ENCODE measurements at regions not wholly inside any gene's neighbourhood (a gene's known extent, or its start where the extent isn't known, plus 50 kb on each side); places are given as distances from the start of the nearest gene placed in this dataset.

GRCh38 chr6:66655420-66655819, 948.4 kb upstream of the EYS start:
- no peaks in the 10 kb centered on the region for H3K4me1 Mint-ChIP-seq
- H3K27ac Mint-ChIP-seq, result no peak overlapping the region
- WGBS (ENCODE audit: insufficient coverage), result 93% methylated on average over 13 of the region's 13 CpGs
- H3K36me3 ChIP-seq (ENCODE audit: control insufficient read depth, insufficient read depth, low read length), result no peaks in the 10 kb centered on the region
- DNase-seq, result no peak
- H3K4me3 Mint-ChIP-seq, result no peak overlapping the region
- intact Hi-C loops (cut with micrococcal nuclease), result no loop called here
- no peaks in the 10 kb centered on the region for H3K27me3 Mint-ChIP-seq (ENCODE audit: low read depth in 2 of 2)
- no peaks in the 10 kb centered on the region for H3K4me1 ChIP-seq (ENCODE audit: control insufficient read depth, insufficient read depth, low read length)
- peaks cover 14% of the 10 kb centered on the region for H3K36me3 Mint-ChIP-seq
- H3K27me3 ChIP-seq (ENCODE audit: control insufficient read depth, insufficient read depth, low read length), result no peaks in the 10 kb centered on the region
- no peak for ATAC-seq
- peaks cover 6 to 7% of the 10 kb centered on the region in 2 donors for H3K9me3 Mint-ChIP-seq
- no peak overlapping the region for H3K4me3 ChIP-seq (ENCODE audit: low read length)
- H3K9me3 ChIP-seq (ENCODE audit: control insufficient read depth, insufficient read depth, low read length), result peaks cover 9% of the 10 kb centered on the region
- no peak overlapping the region for H3K27ac ChIP-seq (ENCODE audit: low read length)
- no peak for TF ChIP-seq CTCF (IDR thresholded peaks at IDR 0.05)

- H3K27me3 Mint-ChIP-seq (ENCODE audit: low read depth in 2 of 2), result no peaks in the 10 kb centered on the region
- H3K9me3 Mint-ChIP-seq, result peaks cover 12 to 25% of the 10 kb centered on the region in 2 donors
- WGBS (ENCODE audit: insufficient coverage), result no CpG with 5 or more reads among the region's 3 CpGs
- no peak for ATAC-seq
- Histone ChIP-seq H3K4me3 (ENCODE audit: low read length) (no peak overlapping the region), H3K9me3 (ENCODE audit: control insufficient read depth, insufficient read depth, low read length) (no peaks in the 10 kb centered on the region), H3K36me3 (ENCODE audit: control insufficient read depth, insufficient read depth, low read length) (no peaks in the 10 kb centered on the region), H3K27ac (ENCODE audit: low read length) (no peak overlapping the region), H3K27me3 (ENCODE audit: control insufficient read depth, insufficient read depth, low read length) (no peaks in the 10 kb centered on the region), H3K4me1 (ENCODE audit: control insufficient read depth, insufficient read depth, low read length) (no peaks in the 10 kb centered on the region)
- H3K27ac Mint-ChIP-seq, result no peak overlapping the region
- no peaks in the 10 kb centered on the region for H3K4me1 Mint-ChIP-seq
- H3K36me3 Mint-ChIP-seq, result no peaks in the 10 kb centered on the region
- no peak overlapping the region for H3K4me3 Mint-ChIP-seq
- DNase-seq, result no peak
- TF ChIP-seq CTCF (IDR thresholded peaks at IDR 0.05), result no peak
- intact Hi-C loops (cut with micrococcal nuclease), result no loop called here
Measured at GRCh38 chr6:66638518-66638917, 931.5 kb upstream of the EYS start.

DNA sequence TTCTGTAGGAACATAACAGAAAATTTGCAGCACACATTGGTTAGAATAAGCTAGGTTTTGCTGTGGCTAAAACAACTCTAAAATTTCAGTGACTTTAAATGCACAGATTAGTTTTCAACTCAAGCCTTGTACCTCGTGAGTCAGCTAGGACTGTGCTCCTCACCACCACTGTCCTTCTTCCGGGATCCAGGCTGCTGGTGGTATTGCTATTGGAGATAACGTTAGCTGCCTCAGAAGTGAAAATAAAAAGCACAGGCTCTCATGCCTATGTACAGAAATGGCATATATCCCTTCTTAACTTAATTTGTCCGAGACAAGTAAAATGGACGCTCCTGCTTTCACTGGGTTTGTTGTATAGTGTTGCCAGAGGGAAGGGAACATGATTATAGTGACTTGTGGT, 931.1 kb upstream of the EYS start:
- no peaks in the 10 kb centered on the region for H3K27me3 Mint-ChIP-seq (ENCODE audit: low read depth in 2 of 2)
- H3K27ac ChIP-seq (ENCODE audit: low read length), result no peak overlapping the region
- TF ChIP-seq CTCF (IDR thresholded peaks at IDR 0.05), result no peak
- no peak overlapping the region for H3K4me3 Mint-ChIP-seq
- no peaks in the 10 kb centered on the region for H3K27me3 ChIP-seq (ENCODE audit: control insufficient read depth, insufficient read depth, low read length)
- H3K36me3 ChIP-seq (ENCODE audit: control insufficient read depth, insufficient read depth, low read length), result no peaks in the 10 kb centered on the region
- peaks cover 13 to 25% of the 10 kb centered on the region in 2 donors for H3K9me3 Mint-ChIP-seq
- H3K4me3 ChIP-seq (ENCODE audit: low read length), result no peak overlapping the region
- H3K9me3 ChIP-seq (ENCODE audit: control insufficient read depth, insufficient read depth, low read length), result no peaks in the 10 kb centered on the region
- 78% methylated on average over 4 of the region's 5 CpGs for WGBS (ENCODE audit: insufficient coverage)
- H3K4me1 ChIP-seq (ENCODE audit: control insufficient read depth, insufficient read depth, low read length), result no peaks in the 10 kb centered on the region
- intact Hi-C loops (cut with micrococcal nuclease), result no loop called here
- no peaks in the 10 kb centered on the region for H3K4me1 Mint-ChIP-seq
- no peak overlapping the region for H3K27ac Mint-ChIP-seq
- H3K36me3 Mint-ChIP-seq, result no peaks in the 10 kb centered on the region
- DNase-seq (no peak), ATAC-seq (no peak)

- ATAC-seq, result no peak
- intact Hi-C loops (cut with micrococcal nuclease), result no loop called here
- no peaks in the 10 kb centered on the region for H3K4me1 Mint-ChIP-seq
- Histone ChIP-seq H3K4me1 (ENCODE audit: control insufficient read depth, insufficient read depth, low read length) (no peaks in the 10 kb centered on the region), H3K36me3 (ENCODE audit: control insufficient read depth, insufficient read depth, low read length) (no peaks in the 10 kb centered on the region), H3K9me3 (ENCODE audit: control insufficient read depth, insufficient read depth, low read length) (no peaks in the 10 kb centered on the region), H3K27me3 (ENCODE audit: control insufficient read depth, insufficient read depth, low read length) (no peaks in the 10 kb centered on the region), H3K27ac (ENCODE audit: low read length) (no peak overlapping the region), H3K4me3 (ENCODE audit: low read length) (no peak overlapping the region)
- peaks cover 9 to 11% of the 10 kb centered on the region in 2 donors for H3K9me3 Mint-ChIP-seq
- TF ChIP-seq CTCF (IDR thresholded peaks at IDR 0.05), result no peak
- DNase-seq, result no peak
- H3K27ac Mint-ChIP-seq, result no peak overlapping the region
- no peak overlapping the region for H3K4me3 Mint-ChIP-seq
- no peaks in the 10 kb centered on the region for H3K27me3 Mint-ChIP-seq (ENCODE audit: low read depth in 2 of 2)
- H3K36me3 Mint-ChIP-seq, result no peaks in the 10 kb centered on the region
Measured at GRCh38 chr6:66628917-66629316, 921.9 kb upstream of the EYS start.
